ENCODE measurements at regions not wholly inside any gene's neighbourhood (a gene's known extent, or its start where the extent isn't known, plus 50 kb on each side); places are given as distances from the start of the nearest gene placed in this dataset.

DNA sequence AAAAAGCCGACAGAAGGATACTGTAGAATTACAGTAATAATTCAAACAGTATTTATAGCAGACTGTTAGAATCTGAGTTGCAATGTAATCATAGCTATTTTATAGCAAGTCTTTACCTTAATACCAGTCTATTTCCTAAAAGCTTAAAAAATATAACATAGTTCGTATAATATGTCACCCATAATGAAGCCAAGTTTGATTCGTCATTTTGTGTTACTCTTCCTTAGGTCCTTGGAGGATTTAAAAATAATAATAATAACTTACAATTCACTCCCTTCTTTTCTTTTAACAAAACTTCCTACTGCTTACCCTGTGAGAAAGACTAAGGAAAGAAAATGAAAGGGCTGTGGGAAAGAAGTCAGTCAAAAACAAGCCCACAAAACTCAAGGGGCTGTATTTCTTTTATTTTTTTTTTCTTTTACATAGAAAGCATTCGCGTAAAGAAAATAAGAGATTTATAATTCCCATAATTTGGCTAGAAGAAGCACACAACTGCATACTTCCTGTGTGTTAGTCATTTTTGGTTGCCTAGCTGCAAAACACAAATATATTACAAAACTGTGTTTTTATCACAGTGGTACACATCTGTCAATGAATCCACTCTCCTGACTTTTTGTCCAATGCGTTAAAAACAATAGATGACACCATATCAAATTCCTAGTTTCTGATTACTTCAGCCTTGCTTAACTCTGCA is 187.2 kb upstream of the CELF2 start:
- no peak for DNase-seq

GRCh38 chr10:10831085-10831484 is 186.6 kb upstream of the CELF2 start:
- no peak for DNase-seq

DNA sequence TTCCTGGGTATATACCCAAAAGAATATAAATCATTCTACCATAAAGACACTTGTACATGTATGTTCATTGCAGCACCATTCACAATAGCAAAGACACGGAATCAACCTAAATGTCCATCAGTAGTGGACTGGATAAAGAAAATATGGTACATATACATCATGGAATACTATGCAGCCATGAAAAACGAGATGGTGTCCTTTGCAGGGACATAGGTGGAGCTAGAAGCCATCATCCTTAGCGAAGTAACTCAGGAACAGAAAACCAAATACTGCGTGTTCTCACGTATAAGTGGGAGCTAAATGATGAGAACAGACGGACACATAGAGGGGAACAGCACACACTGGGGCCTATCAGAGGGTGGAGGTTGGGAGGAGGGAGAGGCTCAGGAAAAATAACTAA is 183.7 kb upstream of the CELF2 start:
- DNase-seq: no peak

GRCh38 chr10:10844251-10844650 is 173.4 kb upstream of the CELF2 start:
- no peak for DNase-seq

GRCh38 chr10:10845185-10845584 is 172.5 kb upstream of the CELF2 start:
- DNase-seq: no peak

DNA sequence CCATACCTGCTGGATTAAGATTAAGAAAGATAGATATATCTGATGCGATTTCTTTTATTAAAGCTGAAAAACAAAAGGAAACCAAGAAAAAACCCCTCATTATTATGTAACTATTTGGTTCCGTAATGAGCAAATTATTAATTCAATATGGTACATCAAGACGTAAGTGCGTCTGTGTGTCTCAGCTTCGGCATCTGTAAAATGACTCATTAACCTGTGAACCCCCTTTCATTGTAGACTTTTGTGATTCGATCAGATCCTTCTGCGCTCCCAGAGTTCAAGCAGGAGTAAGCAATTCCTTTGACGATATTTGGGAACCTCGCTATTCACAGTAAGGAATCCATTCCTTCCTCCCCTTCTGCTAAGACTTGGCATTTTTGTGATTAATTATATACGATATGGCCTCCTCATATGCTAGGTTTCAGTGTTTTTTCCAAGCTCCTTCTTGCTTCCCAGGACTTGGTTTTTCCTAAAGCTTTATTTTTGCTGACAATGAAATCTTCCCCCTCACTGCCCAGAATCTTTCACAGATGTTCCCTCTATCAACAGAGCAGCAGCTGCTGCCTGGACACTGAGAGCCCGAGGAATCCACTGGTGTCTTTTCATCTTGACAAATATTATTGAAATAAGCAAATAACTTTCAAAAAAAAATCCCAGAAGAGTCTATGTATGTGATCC is 171.7 kb upstream of the CELF2 start:
- no peak for DNase-seq

DNA sequence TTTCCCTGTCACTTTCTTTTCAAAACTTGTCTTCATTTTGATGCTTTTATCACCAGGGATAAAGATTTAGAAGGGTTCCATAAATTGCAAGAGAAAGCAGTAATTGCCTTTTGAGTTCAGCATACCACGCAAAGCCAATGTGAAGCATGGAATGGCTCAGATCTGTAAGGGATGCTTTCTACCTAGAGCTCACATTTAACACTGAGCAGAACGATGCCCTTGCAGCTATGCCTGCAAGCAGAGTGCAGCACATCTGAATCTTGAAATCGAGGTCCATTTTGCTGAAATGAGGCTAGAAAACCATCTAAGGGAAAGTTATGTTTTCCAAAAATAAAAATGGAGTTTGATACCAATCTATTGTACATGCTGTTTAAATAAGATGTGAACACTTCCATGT is 171.2 kb upstream of the CELF2 start:
- no peak for DNase-seq

GRCh38 chr10:10847387-10847786 is 170.3 kb upstream of the CELF2 start:
- no peak for DNase-seq

DNA sequence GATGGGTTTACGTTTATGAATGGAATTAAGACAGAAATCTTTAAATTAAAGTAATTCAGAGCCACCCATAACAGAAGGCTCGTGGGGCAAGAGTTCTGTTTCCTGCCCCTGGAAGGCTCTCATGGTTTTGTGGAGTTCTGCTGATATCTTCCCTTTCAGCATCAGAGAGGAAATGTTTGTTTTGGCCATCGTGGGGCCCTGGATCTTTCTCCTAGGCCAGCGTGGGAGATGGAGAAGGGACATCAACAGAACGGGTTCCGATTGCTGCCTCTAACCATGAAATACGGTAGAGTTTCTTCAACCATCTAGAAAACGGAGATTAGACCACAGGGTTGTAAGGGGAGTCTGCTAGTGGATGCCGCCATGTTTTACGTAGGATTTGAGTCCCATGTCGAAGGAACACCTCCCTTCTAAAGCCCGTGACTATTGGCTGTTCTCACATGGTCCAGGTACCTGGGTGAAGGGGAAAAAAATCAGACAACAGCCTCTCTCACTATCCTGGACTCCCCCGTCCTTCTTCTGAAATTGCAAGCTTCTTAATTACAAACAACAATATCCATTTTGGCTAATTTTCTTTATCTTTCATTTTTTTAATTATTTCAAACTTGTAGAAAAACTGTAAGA is 169.1 kb upstream of the CELF2 start:
- DNase-seq: no peak

DNA sequence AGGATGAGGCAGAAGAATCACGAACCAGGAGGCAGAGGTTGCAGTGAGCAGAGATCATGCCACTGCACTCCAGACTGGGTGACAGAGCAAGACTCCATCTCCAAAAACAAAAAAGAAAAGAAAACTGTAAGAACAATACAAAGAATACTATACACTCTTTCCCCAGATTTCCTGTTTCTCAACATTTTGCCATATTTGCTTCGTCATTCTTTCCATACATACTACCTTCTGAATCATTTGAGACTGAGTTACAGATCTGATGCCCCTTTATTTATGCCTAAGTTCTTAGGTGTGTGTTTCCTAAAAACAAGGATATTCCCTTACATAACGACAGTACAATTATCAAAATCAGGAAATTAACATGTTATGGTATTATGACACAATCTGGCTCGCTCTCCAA is 168.4 kb upstream of the CELF2 start:
- no peak for DNase-seq

- no peak for DNase-seq
Measured at GRCh38 chr10:10850214-10850613, 167.5 kb upstream of the CELF2 start.

GRCh38 chr10:10852464-10852863 is 165.2 kb upstream of the CELF2 start:
- DNase-seq: no peak

GRCh38 chr10:10853954-10854353 is 163.7 kb upstream of the CELF2 start:
- DNase-seq: no peak

GRCh38 chr10:10854725-10855124 is 162.9 kb upstream of the CELF2 start:
- no peak for DNase-seq

DNA sequence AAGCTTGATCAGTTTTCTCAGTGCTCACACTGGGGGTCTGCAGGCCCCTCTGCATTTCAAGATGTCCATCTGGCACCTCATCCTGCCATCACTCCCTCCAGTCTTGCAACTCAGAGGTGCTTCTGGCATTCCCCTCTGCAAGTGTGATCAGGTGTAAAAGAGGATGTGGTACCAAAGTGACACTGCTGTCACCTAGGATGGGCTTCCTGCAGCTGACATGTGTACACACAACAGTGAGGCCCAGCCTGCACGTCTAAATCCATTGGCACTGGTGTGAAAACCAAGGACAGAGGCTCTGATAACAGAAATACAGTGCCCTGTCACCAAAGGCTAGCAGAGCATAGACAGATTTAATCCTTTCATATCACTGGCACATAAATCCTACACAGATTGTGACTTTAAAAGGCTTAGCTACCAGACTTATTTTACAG is 162.5 kb upstream of the CELF2 start:
- DNase-seq: no peak

GRCh38 chr10:10860455-10860976 is 157.2 kb upstream of the CELF2 start:
- DNase-seq: no peak

GRCh38 chr10:10865303-10865702 is 152.4 kb upstream of the CELF2 start:
- no peak for DNase-seq

DNA sequence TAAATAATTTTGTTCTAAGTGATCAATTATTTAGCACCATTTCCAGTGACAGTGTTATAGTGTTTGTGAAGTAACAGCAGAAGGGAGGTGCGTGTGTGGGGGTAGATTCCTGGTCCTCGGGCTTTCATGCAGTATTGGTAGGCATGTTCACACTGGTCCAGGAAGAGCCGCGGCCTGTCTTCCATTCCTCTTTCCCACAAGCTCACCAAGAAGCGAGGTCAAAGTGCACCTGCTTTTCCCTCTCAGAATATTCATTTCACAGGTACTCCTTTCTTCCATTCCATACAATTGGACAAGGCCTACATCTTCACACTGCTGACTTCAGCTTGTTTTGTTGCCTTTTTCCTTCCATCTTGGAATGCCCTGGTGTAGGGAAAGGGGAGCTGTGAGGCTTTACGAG is 151.8 kb upstream of the CELF2 start:
- DNase-seq: no peak

- DNase-seq: no peak
Measured at GRCh38 chr10:10869592-10869991, 148.1 kb upstream of the CELF2 start.

- no peak for DNase-seq
Measured at GRCh38 chr10:10870523-10871241, 147.0 kb upstream of the CELF2 start.

DNA sequence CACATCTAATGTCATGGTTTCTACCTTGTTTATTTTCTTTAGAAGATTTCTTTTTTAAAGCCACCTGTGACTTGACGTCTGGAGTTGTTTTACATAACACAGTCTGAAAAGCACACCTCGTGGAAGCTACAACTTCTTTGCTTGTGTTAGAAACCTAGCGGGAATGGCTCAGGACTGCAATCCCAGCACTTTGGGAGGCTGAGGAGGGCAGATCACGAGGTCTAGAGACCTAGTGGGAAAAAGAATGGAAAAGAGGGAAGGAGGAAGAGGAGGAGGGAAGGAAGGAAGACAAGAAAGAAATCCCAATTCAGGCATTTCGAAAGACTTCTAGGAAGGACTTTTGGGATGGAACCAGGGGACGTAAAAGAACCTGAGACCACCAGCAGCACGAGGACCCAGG is 146.3 kb upstream of the CELF2 start:
- DNase-seq: no peak

- DNase-seq: no peak
Measured at GRCh38 chr10:10872035-10872673, 145.5 kb upstream of the CELF2 start.

DNA sequence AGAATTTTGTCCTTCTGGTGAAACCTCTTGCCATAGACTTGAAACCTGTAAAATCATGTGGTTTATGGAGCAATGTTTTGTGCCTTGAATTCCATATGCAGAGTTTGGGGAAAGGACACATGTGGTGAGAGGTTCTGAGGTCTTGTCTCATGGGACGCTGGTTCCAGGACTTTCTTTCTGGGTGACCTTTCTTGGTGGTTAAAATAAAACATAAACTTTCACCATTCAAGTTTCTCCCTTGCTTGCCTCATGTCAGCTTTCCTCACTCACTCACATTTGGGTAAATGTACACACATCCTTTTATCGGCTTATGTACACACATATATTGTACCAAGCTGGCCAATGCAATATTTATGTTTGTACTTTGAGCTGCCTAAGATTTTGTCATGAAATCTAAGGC is 144.9 kb upstream of the CELF2 start:
- DNase-seq: no peak
